Dedifferentiated amniotic fluid mesenchymal stem cell (primary cell): ENCODE measurements at regions not wholly inside any gene's neighbourhood (a gene's known extent, or its start where the extent isn't known, plus 50 kb on each side); places are given as distances from the start of the nearest gene placed in this dataset.
"Not testable (repeated sequence)": the region's sequence is repeated elsewhere in the genome, so short reads cannot be mapped to it uniquely, and the experiment has no call there.

Experiments
- DNase-seq: peaks from one replicate; pipeline ENCODE4 v3.0.0-alpha.2; 2016; ENCODE audit errors: extremely low spot score

GRCh38 chr3:187997946-187998561 lies 155.9 kb upstream of the LPP start:
- DNase-seq: no peak

- DNase-seq: no peak
Observed at GRCh38 chr3:187998611-187999010, 155.3 kb upstream of the LPP start.

GRCh38 chr3:187999821-188000220 lies 154.1 kb upstream of the LPP start:
- DNase-seq: no peak

- no peak for DNase-seq
Observed at GRCh38 chr3:188000361-188000861, 153.5 kb upstream of the LPP start.

- DNase-seq: no peak
Observed at GRCh38 chr3:188001093-188001492, 152.9 kb upstream of the LPP start.

- no peak for DNase-seq
Observed at GRCh38 chr3:188001926-188002325, 152.0 kb upstream of the LPP start.

- no peak for DNase-seq
Observed at GRCh38 chr3:188002626-188003138, 151.3 kb upstream of the LPP start.

- no peak for DNase-seq
Observed at GRCh38 chr3:188003188-188004171, 150.5 kb upstream of the LPP start.

- DNase-seq: no peak
Observed at GRCh38 chr3:188006726-188007393, 147.1 kb upstream of the LPP start.

GRCh38 chr3:188007897-188008296 lies 146.1 kb upstream of the LPP start:
- no peak for DNase-seq

- no peak for DNase-seq
Observed at GRCh38 chr3:188008582-188009213, 145.3 kb upstream of the LPP start.

GRCh38 chr3:188010478-188010877 lies 143.5 kb upstream of the LPP start:
- no peak for DNase-seq

GRCh38 chr3:188019727-188020126 lies 134.2 kb upstream of the LPP start:
- DNase-seq: no peak

GRCh38 chr3:188021041-188021440 lies 132.9 kb upstream of the LPP start:
- no peak for DNase-seq

GRCh38 chr3:188021502-188022040 lies 132.4 kb upstream of the LPP start:
- peak; percentile 29 for DNase-seq

GRCh38 chr3:188022902-188023301 lies 131.1 kb upstream of the LPP start:
- DNase-seq: not testable (repeated sequence)

GRCh38 chr3:188025555-188025954 lies 128.4 kb upstream of the LPP start:
- DNase-seq: no peak

GRCh38 chr3:188026191-188026968 lies 127.6 kb upstream of the LPP start:
- no peak for DNase-seq

- no peak for DNase-seq
Observed at GRCh38 chr3:188031121-188031520, 122.8 kb upstream of the LPP start.

- DNase-seq: no peak
Observed at GRCh38 chr3:188034989-188035388, 119.0 kb upstream of the LPP start.
